ENCODE measurements at regions not wholly inside any gene's neighbourhood (a gene's known extent, or its start where the extent isn't known, plus 50 kb on each side); places are given as distances from the start of the nearest gene placed in this dataset.

- DNase-seq, result no peak
These were observed 94.3 kb downstream of the LIPG start for GRCh38 chr18:49656073-49656692.

GRCh38 chr18:49655266-49656072, 93.6 kb downstream of the LIPG start:
- no peak for DNase-seq

GRCh38 chr18:49654347-49654746, 92.5 kb downstream of the LIPG start:
- no peak for DNase-seq

- DNase-seq, result no peak
These were observed 91.2 kb downstream of the LIPG start for GRCh38 chr18:49652881-49653724.

DNA sequence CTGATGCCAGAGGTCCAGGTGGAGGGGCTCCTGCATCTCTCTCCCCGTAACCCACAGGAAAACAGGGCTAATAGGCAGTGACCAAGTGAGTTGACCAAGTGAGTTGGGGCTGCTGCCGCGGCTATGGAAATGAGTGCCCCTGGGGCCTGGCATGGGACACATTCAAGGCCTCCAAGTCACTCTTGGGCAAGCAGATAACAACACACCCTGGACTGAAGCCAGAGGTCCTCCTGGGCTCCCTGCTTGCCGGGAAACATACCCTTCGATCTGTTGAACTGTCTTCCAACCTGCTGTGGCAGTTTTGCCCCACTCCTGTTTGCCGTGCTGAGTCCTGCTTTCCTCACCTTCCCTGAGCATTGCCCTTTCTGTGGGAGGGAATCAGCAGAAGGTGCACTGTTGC, 89.2 kb downstream of the LIPG start:
- no peak for DNase-seq

DNA sequence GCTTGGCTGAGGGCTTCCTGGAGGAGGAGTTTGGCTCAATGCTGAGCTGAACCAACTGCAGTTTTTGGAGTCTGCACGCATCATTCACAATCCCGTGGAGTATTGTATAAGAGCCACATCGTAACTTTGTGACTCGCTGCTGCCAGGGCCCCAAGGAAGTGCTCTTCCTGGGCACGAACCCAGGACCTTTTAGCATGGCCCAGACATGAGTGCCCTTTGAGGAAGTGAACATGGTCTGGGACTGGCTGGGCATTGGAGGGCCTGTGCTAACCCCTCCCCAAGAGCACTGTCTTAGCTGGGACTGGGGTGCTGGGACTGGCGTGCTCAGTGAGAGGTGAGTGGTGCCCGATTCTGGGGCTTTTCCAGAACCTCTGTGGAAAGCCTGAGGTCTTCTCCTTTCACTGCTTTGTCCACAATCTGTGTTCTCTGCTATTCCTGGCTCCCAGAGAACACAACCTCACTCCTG, 88.6 kb downstream of the LIPG start:
- DNase-seq, result no peak

- no peak for DNase-seq
These were observed 87.0 kb downstream of the LIPG start for GRCh38 chr18:49648811-49649210.
